HG03460 (cell line): ENCODE measurements at regions not wholly inside any gene's neighbourhood (a gene's known extent, or its start where the extent isn't known, plus 50 kb on each side); places are given as distances from the start of the nearest gene placed in this dataset.
"Not testable (repeated sequence)": the region's sequence is repeated elsewhere in the genome, so short reads cannot be mapped to it uniquely, and the experiment has no call there.

Experiments
- ATAC-seq: cut with Tn5 transposase; IDR thresholded peaks from one replicate; pipeline ENCODE4 v1.9.1; 2021; ENCODE audit not compliant: unreplicated experiment

DNA sequence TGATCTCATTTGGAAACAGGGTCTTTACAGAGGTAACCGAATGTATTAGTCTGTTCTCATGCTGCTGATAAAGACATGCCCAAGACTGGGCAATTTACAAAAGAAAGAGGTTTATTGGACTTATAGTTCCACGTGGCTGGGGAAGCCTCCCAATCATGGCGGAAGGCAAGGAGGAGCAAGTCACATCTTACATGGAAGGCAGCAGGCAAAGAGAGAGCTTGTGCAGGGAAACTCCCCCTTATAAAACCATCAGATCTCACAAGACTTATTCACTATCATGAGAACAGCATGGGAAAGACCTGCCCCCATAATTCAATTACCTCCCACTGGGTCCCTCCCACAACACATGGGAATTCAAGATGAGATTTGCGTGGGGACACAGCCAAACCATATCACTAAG is 171.8 kb upstream of the ID2 start:
- ATAC-seq: not testable (repeated sequence)

DNA sequence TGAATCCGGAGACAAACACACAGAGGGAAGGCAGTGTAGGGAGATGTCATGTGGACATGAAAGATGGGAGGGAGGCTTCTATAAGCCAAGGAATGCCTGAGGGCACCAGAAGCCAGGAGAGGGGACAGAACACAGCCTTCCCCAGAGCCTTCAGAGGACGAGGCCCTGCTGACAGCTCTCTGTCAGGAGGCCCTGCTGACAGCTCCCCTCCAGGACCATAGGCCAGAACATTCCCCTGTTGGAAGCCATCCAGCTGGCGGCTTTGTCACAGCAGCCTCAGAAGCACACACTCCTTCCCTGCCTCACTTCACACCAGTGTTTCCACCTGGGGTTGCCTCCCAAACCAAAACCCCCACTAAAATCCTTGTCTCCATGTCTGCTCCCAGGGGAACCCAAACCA is 171.3 kb upstream of the ID2 start:
- no peak for ATAC-seq

DNA sequence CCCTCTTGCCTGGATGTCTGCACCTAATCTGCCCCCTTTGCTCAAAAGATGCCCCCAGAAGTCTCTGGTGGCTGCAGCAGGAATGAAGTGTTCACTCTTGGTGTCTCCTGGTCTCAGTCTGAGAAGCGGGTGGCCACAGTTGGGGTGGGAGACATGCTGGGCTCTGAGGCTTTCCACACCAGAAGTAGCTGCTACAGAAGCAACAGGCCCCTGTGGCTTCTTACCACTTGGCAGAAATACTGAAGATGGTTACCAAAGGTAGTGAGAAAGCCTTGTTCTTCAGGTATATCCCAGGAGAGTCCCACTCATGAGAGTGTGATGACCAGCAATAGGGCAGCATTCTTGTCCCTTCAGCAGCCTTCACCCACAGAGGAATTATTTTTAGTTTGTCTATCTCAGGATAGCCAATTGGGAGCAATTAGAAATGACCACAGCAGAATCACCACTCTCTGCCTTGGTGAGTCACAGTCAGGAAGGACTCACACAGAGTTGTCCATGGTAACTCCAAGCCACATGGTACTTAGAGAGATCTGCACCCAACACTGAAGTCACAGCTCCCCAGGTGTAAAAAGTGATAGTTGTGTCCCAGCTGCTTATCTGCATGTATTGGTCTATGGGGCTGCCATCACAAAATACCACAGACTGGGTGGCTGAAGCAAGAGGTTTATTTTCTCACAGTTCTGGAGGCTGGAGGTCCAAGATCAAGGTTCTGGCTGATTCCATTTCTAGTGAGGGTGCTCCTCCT is 169.8 kb upstream of the ID2 start:
- ATAC-seq: no peak

DNA sequence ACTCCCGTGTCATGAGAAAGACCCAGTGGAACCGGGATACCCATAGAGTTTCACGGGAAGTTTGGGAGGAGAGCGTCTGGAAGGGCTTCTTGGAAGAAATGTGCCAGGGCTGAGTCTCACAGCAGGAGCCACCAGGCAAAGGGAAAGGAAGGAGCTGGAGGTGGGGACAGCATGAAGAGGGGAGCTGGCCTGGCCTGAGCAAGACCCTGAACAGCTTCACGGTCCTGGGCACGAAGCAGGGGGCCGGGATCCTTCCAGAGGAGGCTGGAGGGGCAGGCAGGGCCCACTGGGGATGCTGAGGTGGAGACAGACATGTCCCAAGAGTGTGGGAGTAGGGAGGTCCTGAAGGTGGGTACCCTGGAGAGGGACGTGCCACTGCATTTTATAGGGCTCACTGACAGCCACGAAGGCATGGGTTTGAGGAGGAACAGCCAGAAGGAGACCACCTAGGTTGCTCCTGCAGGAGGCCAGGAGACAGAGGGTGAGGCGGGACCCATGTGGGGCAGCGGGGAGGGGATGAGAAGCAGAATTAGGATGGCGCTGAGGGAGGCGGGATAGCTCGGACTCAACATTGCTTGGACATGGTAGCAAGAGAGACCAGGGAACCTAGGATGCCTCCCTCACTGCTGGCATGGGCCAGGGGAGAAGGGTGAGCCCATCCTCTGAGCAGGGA is 168.1 kb upstream of the ID2 start:
- no peak for ATAC-seq

DNA sequence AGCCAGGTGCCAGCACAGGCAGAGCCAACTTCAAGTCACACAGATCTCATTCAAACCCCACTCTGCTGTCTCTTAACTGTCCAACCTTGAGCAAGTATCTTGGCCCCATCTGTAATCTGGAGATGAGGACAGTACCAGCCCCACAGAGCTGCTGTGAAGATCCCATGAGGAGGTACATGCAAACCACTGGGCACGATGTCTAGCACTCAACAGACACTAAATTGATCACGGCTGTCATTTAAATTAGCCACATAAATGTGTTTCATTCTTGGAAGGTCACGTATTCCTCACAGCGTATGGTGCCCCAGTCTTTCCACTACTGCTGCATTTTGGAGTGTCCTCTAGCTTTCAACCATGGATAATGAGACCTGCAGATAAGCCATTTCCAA is 167.6 kb upstream of the ID2 start:
- ATAC-seq: no peak

DNA sequence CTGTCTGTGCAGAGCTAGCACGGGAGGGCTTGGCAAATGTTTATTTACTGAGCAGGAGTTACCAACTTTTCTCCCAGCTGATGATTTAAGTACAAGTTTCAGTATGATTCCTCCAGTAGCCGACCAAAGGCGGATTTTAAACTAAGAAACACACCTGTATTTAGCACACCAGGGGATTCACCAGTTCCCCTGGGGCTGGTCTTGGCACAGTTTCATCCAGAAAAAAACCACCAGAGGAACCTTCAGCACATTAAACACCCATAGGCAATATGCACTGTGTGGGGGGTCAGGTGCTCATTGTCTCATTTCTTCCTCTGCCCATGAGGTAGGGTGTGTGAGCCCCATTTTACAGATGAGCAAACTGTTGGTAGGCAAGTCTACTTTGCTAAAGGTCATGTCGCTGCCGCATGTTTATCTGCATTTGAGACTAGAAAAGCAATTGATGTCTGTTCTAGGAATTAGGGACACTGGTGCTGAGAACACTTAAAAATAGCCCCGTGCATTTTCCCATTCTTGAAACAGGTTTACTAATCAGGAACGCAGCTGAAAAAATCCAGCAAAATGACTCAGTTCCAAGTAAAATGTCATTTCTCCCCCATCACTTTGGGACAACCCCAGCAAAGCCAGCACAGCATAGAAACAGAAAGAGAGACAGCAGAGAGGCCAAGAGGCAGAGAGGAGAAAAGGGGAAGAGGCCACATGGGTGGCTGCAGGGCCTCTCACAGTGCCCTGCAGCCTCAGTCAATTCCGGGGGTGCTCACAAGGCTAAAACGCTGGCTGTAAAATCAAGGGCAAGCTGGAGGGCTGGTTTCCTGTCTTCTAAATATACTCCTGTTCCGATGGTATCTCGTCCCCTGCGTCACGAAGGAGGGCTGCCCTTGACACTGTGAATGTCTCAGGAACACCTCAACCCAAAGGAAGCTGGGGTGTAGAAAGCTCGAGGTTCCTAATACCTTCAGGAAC is 166.8 kb upstream of the ID2 start:
- peak; percentile 59 for ATAC-seq

DNA sequence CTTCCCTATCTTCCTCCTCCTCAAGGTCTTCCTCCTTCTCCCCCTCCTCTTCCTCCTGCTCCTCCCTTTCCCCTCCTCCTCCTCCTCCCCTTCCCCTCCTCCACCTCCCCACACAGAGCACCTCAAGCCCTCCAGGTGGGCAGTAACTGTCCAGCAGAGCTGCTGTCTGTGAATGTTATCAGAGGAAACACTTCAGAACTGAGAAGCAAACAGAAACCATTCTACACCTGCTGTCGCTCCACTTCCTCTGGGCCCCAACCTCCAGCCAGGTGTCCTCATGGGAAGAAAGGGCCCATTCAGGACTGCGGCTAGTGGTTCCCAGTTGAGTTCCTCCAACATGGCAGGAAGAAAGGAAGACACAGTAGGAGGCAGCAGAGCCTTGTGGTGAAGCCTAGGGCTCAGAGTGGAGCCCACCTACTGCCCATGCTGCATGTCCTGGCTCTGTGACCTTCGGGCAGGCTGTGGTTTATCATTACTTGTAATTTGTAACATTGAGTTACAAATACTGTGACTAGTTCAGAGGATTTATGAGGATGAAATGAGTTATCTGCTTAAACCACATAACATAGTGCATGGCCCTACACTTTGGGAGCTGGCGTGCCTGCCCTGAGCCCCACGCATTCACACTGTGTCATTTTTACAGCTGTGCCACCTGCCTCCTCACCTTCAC is 165.9 kb upstream of the ID2 start:
- peak; percentile 39 for ATAC-seq

DNA sequence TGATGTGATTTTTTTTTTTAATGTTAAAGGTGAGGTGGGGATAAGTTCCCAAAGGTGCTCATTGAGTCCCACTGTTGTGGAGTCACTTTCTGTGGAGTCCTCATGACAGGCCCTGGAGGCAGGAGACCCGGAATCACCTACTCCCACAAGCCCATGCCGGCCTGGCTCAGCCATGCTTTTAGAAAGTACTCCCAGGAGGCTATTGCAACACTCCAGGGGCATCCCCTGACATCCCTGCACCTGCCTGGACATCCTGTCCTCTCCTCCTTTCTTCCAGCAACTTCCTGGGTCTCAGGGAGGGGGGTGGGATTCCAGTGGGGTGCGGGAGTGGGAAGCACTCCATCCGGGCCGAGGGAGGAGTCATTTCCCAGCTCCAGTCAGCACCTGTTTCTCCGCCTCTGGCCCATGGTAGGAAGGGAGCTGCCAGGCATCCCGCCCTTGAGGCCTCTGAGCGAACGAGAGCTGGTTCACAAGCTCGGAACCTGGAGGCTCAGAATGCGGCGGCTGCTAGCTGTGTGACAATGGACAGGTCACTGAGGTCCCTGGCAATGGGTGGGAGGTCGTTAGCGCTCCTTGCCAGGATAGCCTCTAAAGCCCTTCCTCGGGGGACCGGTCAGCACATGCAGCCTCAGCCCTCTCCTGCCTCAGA is 163.9 kb upstream of the ID2 start:
- no peak for ATAC-seq

DNA sequence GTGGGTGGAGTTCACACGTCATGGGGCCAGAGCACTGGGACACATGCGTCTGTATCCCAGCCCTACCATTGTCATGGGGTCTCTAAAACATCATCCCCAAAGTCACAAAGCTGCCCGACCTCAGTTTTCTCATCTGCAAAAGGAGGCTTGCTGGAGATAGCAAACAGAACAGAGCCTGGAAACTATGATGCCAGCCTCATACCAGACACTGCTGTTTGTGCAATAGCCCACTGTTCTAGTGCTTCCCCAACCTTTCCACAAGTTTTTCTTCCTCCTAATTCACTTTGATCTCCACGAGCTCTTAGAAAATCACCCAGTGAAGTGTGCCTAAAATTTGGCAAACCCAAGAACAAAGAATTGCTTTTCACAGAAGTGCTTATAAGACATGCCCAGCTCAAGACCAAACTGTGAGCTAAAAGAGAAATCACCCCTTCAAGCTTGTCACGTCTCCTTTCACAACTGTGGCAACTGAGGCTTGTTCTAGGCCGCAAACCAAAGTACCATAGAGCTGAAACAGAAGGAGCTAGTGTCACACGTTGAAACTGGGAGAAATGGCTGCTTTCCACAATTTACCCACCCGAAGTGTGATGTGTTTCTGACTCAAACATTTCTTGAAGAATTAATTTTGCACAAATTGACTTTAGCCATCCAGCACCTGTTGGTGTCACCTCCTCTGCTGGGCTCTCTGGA is 162.7 kb upstream of the ID2 start:
- no peak for ATAC-seq

DNA sequence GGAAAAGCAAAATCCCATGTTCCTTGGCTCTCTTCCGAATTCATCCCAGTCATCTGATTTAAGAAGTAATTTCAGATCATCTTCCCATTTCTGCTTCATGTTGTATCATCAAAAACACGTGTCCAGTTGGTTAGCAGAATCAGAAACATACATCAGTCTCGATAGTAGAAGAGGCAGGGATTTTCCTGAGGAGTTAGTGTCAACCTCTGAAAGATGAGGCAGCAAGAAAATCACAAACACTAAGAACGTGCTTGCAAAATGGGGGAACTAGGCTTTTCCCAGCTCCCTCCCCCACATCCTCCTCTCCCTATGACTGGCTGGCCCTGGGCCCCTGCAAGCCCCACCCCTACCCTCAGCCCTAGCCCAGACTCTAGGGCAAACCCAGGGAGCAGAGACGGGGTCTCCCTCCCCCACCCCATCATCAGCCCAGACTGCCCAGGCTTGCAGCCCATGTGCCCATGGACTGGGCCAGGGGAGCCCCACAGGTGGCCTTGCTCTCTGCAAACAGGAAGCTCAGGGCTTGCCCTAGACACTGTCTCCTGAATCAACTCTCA is 161.0 kb upstream of the ID2 start:
- ATAC-seq: no peak

DNA sequence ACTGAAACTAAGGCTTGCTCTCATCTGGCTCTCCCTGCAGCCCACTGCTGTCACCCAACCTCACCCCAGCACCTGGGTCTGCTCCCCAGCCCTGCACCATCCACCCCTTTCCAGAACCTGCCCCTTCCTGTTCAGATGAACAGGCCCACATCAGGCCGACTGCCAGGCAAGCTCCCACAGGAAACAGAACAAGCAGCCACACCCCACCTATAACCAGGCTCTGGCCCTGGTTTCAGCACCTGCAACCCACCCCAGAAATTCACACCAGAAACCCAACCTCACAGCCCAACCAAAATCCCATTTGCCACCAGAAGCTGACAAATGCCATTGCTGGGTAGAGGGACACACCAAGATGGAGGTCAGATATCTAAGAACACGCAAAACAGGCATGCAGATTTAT is 159.2 kb upstream of the ID2 start:
- peak; percentile 22 for ATAC-seq

DNA sequence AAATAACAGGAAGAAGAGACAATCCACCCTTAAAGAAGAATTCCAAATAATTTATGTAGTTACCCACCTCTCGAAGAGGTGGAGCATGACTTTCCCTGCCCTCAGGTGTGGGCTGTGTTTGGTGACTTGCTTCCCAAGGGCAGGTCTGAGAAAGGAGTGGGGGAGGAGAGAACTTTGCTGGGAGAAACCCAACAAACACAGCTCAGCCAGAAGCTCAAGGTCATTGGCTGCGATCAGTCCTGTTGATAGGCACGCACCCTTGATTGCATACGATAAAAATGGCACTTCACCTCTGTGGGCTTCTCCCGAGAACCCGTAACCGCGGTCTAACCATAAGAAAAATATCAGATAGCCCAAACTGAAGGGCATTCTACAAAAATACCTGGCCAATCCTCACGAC is 157.5 kb upstream of the ID2 start:
- no peak for ATAC-seq

DNA sequence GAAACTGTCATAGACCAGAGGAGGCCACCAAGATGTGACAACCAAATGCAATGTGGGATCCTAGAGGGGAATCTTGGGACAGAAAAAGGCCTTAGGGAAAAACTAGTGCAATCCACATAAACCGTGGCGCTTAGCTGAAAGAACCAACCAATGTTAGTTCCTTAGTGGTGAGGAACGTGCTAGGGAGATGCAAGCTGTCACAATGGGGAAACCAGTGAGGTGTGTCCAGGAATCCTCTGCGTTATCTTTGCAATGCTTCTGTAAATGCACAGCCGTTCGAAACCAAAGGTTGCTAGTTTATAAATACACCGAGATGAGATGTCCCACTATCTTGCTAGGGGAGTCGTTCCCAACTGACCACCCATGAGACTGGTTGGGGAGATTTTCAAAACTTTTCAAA is 157.0 kb upstream of the ID2 start:
- ATAC-seq: no peak

DNA sequence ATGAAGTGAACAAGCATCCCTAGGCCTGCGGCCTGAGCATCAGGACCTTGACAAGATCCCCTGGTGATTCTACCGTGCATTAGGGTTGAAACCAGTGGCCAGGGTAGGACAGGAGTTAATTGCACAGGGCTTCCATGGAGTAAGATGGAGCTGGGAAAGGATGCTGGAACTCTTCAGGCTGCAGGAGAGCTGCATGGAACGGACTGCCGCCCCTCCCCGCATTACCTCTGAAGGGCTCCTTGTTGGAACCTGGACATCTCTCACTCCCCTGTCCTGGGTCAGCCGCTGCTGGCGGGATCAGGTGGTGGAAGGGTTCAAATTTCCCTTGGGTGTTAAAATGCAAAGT is 156.6 kb upstream of the ID2 start:
- ATAC-seq: no peak

DNA sequence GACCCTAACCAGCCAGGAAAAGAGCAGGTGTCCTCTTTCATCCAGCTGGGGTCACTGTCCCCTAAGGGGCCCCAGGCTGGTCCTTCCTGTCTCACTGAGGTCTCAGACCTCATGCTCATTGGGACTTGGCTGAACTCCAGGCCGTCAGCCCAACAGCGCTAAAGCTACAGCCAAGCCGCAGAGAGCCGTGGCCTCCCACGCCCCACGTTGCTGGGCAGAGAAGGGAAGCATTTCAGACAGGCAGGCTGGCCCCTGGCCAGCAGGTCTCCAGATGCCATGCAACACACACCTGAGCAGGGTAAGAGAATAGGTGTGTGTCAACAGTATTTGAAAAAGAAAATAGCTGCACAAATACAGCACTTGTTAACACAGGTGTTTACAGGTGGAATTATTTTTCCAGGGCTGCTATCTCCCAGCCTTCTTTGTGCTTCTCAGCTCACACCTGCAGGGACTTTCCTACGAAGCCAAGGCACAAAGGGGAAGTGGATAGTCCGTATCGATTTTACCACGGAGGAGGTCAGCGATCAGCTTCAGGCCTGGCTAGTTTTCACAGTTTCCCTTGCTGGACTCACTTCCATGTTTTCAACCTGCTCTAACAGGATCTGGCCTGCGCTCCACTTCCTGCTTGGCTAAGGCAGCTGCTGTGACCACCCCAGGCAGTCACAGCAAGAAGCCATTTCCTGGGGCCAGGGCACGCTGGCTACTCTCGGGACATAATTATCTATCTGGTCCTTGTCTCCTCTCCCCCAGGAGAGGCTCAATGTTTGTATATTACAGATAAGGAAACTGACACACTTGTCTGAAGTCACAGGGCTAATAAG is 156.1 kb upstream of the ID2 start:
- ATAC-seq: peak; percentile 60

DNA sequence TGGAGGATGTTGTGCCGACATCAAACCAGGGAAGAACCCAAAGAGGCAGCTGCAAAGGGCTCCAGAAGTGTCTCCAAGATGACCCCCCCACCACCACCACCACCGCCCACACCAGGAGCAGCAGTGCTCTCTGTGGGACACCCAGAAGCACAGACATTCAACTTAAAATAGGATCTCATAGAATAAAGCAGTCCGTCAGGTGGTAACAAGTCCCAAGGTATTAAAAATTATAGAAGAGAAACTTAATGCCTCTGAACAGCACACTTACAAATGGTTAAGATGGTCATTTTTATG is 155.5 kb upstream of the ID2 start:
- no peak for ATAC-seq

DNA sequence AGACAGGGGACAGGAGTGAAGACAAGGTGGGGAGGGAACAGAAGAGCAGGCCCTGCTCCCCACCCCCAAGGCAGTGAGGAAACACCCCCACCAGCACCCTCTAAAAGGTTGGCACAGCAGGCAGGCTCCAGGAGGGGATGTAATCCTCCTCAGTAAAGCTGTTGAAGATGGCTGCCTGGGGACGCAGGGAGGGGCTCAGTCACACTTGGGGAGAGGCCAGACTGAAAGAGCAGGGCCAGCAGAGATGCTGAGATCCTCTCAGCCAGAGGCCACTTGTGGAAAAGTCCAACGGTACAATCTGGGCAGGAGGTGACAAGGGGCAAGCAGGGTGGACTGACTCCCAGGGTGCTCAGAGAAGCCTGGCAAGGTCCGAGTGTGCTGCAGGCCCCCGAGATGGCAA is 154.8 kb upstream of the ID2 start:
- no peak for ATAC-seq

DNA sequence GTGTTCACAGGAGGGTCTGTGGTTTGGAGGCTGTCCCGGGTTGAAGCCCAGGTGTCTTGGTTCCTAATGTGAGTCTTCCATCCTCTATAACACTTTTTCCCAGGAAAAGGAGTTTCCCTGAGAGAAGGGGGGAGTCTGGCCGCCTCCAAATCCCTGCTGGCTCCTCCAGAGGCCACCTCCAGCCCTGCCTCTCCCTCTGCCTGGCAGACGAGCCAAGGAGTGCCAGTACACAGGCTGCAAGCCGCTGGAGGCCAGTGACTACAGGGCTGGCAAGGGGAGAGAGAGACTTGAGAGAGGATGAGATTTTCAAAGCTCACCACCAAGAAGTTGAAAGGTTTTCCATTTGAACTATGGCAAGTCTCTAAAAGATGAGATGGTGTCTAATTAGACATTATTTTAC is 154.2 kb upstream of the ID2 start:
- no peak for ATAC-seq

DNA sequence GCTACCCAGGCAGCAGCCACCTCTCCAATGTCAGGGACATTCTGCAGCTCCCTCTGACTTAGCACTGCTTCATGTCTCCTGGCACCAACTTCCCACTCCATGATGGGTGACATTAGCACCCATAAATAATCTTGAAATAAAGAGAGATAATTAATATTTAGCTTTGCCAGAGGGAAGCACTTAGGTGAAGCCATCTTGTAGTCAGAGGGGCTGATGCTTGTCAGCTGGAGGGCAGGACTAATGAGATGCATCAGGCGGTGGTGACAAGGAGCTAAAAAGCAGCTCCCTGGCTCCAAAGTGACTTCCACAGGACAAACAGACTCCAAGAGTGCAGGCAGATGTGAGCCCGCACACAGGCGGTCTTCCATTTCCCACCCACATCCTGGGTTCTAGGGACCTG is 153.0 kb upstream of the ID2 start:
- ATAC-seq: no peak
